HG02610 (cell line): ENCODE measurements at regions not wholly inside any gene's neighbourhood (a gene's known extent, or its start where the extent isn't known, plus 50 kb on each side); places are given as distances from the start of the nearest gene placed in this dataset.
A peak's percentile ranks its signal among the peaks of the same experiment; 100 is the strongest.
"Not testable (repeated sequence)": the region's sequence is repeated elsewhere in the genome, so short reads cannot be mapped to it uniquely, and the experiment has no call there.

Experiments
- ATAC-seq: cut with Tn5 transposase; IDR thresholded peaks from one replicate; pipeline ENCODE4 v1.9.1; 2021; ENCODE audit warnings: mild to moderate bottlenecking, moderate library complexity; ENCODE audit not compliant: unreplicated experiment

GRCh38 chr16:10272250-10272854 lies 90.1 kb upstream of the GRIN2A start:
- not testable (repeated sequence) for ATAC-seq

GRCh38 chr16:10275214-10275996 lies 93.2 kb upstream of the GRIN2A start:
- peak; percentile 72 for ATAC-seq

- no peak for ATAC-seq
Measured at GRCh38 chr16:10277597-10277996, 95.4 kb upstream of the GRIN2A start.

GRCh38 chr16:10280262-10281170 lies 98.3 kb upstream of the GRIN2A start:
- ATAC-seq: no peak

- ATAC-seq: no peak
Measured at GRCh38 chr16:10282367-10282766, 100.1 kb upstream of the GRIN2A start.

- not testable (repeated sequence) for ATAC-seq
Measured at GRCh38 chr16:10283246-10283645, 101.0 kb upstream of the GRIN2A start.

DNA sequence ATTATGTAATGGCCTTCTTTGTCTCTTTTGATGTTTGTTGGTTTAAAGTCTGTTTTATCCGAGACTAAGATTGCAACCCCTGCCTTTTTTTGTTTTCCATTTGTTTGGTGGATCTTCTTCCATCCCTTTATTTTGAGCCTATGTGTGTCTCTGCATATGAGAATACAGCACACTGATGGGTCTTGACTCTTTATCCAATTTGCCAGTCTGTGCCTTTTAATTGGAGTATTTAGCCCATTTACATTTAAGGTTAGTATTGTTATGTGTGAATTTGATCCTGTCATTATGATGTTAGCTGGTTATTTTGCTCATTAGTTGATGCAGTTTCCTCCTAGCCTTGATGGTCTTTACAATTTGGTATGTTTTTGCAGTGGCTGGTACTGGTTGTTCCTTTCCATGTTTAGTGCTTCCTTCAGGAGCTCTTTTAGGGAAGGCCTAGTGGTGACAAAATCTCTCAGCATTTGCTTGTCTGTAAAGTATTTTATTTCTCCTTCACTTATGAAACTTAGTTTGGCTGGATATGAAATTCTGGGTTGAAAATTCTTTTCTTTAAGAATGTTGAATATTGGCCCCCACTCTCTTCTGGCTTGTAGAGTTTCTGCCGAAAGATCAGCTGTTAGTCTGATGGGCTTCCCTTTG lies 95.3 kb upstream of the ATF7IP2 start:
- not testable (repeated sequence) for ATAC-seq

DNA sequence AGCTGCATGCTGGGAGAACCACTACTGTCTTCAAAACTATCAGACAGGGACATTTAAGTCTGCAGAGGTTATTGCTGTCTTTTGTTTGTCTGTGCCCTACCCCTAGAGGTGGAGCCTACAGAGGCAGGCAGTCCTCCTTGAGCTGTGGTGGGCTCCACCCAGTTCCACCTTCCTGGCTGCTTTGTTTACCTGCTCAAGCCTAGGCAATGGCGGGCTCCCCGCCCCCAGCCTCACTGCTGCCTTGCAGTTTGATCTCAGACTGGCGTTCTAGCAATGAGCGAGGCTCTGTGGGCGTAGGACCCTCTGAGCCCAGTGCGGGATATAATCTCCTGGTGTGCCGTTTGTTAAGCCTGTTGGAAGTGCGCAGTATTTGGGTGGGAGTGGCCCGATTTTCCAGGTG lies 93.7 kb upstream of the ATF7IP2 start:
- not testable (repeated sequence) for ATAC-seq

GRCh38 chr16:10292976-10293375 lies 92.9 kb upstream of the ATF7IP2 start:
- not testable (repeated sequence) for ATAC-seq

DNA sequence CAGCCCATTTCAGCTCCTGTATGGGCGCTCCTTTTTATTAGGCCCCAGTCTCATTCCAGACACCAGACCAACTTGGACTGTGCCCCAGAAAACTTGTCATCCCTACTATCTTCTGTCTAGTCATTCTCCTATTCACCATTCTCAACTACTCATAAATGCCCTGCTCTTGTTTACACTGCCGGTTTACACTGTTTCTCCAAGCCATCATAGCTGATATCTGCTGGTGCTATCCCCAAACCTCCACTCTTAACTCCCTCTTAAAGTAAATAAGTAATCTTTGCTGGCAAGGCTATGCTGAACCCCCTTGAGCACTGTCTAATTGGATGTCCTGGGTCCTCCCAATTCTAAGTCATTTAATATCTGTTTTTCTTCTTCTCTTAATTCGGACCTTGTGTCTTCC lies 91.7 kb upstream of the ATF7IP2 start:
- ATAC-seq: not testable (repeated sequence)

GRCh38 chr16:10296956-10297340 lies 88.9 kb upstream of the ATF7IP2 start:
- ATAC-seq: peak; percentile 23

DNA sequence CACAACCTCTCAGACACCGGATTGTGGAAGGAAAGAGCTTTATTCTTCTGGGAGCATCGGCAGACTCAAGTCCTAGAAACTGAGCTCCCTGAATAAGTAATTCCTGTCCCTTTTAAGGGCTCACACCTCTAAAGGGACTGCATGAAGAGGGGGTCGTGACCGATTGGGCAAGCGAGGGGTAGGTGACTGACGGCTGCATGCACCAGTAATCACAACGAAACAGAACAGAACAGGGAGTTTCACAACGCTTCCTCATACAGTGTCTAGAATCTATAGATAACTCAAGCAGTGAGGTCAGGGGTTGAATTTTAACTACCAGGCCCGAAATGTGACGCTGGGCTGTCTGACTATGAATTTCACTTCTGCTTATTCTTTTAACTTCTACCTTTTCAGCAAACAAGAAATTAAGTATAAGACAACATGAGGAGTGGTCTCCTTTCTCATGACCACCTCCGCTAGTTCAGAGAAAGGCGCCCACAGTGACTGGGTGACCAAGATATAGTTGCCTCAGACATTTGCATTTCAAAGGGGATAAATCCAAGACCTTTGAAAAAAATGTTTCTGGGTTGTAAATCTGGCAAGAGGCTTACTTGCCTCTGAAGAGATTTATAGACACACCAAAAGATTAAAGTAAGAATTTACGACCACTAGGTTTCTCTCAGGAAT lies 88.4 kb upstream of the ATF7IP2 start:
- peak; percentile 96 for ATAC-seq

GRCh38 chr16:10300905-10301304 lies 85.0 kb upstream of the ATF7IP2 start:
- no peak for ATAC-seq

DNA sequence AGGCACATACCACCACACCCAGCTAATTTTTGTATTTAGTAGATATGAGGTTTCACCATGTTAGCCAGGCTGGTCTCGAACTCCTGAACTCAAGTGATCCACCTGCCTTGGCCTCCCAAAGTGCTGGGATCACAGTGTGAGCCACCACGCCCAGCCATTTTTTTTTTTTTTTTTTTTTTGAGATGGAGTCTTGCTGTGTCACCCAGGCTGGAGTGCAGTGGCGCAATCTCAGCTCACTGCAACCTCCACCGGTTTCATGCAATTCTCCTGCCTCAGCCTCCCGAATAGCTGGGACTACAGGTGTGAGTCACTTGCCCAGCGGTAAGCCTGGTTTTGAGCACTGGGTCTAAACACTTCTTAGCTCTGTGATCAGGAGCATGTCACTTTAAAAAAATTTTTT lies 84.3 kb upstream of the ATF7IP2 start:
- not testable (repeated sequence) for ATAC-seq

GRCh38 chr16:10305912-10306311 lies 79.9 kb upstream of the ATF7IP2 start:
- no peak for ATAC-seq

DNA sequence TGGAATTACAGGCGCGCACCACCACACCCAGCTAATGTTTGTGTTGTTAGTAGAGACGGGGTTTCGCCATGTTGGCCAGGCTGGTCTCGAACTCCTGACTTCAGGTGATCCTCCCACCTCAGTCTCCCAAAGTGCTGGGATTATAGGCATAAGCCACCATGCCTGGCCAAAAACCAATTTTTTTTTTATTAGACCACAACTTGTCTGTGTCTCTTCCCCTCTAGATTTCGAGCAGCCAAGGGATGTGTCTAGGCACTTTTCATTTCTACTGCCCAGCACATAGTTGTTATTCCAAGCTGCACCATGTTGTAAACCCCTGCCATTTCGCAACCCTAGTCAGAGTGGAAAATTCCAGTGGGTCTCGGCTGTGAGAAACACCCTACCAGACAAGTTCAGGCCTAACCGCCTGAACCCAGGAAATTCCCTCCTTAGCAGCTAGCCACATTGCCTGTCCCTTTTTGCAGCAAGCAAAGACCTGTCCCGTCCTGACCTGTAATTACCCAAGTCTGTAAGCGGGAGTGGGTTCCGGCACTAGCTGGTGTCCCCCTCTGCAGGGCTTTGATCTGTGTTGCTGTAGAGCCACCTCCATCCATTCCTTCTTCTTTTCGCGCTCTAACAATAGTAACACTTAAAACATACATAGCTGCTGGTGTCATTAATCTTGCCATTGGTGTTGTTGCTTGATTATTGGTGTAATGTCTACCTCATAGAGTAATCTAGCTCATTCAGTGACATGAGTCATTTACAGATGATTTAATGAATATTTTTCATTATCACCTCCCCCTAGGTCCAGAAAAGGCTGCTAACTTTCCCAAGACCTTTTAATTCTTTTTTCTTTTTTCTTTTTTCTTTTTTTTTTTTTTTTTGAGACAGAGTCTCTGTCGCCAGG lies 77.3 kb upstream of the ATF7IP2 start:
- no peak for ATAC-seq

- no peak for ATAC-seq
Measured at GRCh38 chr16:10309271-10309932, 76.5 kb upstream of the ATF7IP2 start.

- no peak for ATAC-seq
Measured at GRCh38 chr16:10312008-10312407, 73.9 kb upstream of the ATF7IP2 start.
